M059J (cell line): ENCODE measurements at regions not wholly inside any gene's neighbourhood (a gene's known extent, or its start where the extent isn't known, plus 50 kb on each side); places are given as distances from the start of the nearest gene placed in this dataset.

Source experiments
- DNase-seq: peaks from one replicate; pipeline ENCODE4 v3.0.0-alpha.2; 2012; ENCODE audit warnings: low read depth

DNA sequence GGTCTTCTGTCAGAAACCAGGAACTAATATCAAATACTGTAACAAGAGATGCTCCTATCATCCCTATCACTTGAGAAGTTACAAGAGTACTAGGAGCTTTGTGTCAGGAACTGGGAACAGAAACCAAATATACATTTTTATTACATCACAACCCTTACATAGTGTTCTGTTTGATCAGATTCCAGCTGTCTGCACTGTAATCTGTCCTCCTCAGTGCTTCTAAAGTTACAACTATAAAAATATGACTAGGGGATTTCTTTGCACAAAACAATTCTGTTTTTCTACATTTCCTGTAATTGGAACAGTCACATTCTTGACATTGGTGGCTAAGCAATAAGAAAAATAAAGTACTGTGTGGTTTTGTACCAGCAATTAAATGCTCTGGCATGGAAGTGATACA, 686.0 kb downstream of the PDHA2 start:
- peak; percentile 30 for DNase-seq

GRCh38 chr4:96526625-96527024, 686.7 kb downstream of the PDHA2 start:
- DNase-seq, result no peak

GRCh38 chr4:96531836-96532235, 691.9 kb downstream of the PDHA2 start:
- DNase-seq, result no peak

DNA sequence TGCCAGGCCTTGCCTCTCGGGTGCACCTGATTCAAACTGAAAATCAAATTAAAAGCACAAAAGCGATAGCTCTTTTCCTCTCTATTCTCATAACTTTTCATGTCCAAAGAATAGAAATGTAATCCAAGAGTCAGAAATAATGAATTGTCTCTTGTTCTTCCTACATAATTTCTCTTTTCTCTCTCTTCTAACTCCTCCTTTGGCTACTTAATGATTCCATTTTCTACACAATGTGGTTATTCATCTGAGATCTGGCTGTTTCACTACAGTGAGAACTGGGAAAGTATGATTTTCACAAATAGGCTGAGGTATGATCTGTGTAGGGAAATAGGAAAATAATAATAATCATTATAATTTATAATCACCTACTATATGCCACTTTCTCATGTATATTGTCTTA, 703.5 kb downstream of the PDHA2 start:
- no peak for DNase-seq

DNA sequence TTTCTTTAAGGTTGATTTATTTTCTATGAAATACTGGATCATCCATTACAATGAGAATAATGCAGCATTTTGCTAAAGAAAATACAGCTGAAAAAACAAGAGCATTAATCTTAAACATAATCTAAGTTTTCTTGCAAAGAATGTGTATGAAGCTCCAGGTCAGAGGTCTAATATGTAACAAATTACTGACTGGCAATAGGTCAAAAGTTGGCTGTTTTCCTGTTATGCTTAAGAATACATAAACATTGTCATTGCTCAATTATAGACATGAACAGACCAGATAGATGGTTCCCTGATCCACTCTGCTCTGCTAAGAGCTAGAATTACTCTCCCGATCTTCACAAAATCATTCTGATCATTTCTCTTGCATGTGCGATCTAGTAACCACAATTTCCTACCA, 718.6 kb downstream of the PDHA2 start:
- no peak for DNase-seq

DNA sequence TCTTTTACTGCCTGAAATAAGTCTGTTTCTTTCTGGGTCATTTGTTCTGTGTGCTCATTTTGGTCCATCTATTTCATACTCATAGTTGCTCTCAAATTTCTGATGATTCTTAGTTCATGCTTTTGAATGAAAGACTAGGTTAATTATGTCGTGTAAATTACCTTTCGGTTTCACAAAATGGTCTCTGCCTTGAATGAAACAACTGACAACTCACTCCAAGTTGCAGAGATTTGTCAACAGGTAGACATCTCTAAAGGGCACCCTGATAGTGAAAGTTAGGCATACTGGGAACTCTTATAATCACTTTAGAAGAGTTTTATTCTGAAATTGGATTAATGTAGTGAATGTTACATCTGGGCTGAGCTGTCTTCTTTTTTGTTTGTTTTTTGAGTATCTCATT, 726.9 kb downstream of the PDHA2 start:
- no peak for DNase-seq

DNA sequence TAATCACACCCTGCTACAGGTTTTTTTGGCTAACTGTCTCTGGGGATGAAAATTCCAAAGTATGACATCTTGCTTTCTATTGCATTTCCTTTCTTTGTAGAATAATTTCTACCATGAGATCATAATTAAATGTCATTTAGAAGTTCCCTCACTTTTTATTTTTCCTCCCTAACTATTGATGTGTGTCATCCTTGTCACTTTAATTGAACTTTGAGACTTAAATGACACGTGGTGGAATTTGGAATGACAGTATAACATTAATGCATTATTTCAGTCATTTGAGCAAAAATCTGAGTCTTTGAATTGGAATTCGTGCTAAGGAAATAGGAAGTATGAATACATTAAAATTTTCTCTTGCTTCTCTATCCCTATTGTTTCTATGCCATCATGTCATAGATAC, 745.4 kb downstream of the PDHA2 start:
- DNase-seq, result no peak

- DNase-seq, result peak; percentile 6
Observed at GRCh38 chr4:96593422-96593821, 753.5 kb downstream of the PDHA2 start.

- DNase-seq, result no peak
Observed at GRCh38 chr4:96598465-96598864, 758.6 kb downstream of the PDHA2 start.

DNA sequence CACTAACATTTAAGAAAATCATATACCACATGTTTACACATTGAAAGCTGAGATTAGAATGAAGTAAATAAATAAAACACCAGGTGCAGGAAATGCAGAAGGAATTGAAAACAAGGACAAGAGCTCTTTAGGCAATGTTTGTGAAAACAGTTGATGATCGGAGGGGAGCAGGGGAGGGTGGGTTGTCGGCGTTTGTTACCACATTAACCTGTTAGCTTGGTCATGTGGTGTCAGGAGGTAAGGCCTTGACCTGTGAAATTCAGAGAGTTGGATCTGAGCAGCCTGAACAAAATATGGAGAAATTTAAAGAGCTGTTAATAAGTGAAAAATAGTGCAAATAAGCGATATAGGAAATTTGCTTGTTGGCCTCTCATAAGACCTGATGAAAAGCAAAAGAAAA, 759.9 kb downstream of the PDHA2 start:
- DNase-seq, result no peak

DNA sequence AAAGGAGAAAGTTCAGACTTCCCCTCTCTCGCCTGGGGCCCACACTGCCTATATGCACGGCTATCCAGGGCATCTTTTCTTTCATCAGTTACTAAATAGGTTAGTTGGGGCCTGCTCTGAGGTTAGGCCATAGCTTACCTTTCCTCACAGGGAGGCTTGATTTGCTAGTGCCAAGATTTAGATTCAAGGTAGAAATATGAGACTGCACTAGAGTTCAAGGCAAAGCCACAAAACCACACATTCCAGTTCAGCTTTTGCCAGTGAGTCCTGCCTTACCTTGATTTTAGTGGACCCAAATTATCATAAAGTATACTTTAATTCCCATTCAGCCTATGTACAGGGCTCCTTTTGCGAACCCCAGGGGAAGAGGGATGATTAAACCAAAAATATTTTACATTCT, 762.8 kb downstream of the PDHA2 start:
- peak; percentile 35 for DNase-seq

DNA sequence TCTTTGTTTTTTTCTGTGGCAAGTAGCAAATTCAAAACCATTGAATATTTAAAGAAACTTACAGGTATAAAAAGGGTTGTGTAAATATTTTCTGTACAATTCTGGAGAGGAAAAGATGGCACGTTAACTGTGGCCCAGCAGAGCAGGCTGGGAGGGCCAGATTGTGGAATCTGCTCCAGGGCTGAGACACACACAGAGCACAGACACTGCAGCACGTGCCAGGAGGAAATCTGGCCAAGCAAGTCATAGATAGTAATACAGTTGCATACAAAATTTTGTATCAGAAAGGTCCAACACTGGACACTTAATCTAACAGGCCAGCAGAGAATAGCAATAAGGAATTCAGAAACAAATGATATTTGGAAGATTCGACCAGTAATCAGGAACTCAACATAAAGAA, 763.7 kb downstream of the PDHA2 start:
- DNase-seq, result no peak

GRCh38 chr4:96606451-96606850, 766.6 kb downstream of the PDHA2 start:
- no peak for DNase-seq

GRCh38 chr4:96626023-96626422, 786.1 kb downstream of the PDHA2 start:
- DNase-seq, result no peak

DNA sequence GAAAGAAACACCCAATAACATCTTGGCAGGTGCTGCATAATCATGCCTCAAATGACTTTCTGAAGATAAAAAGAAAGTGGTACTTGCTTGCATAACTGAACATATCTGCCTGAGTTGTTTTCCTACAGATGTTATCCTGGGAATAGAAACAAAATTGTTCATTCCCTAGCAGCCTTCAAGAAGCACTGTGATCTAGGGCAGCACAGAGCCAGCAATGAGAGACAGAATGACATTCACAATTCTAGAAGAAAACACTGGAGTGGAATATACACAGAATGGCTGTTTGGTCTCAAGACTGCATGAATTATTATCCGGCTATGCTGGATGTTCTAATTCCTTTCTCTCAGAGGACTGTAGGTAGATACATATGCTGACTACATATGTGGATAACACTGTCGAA, 790.9 kb downstream of the PDHA2 start:
- DNase-seq, result no peak

- no peak for DNase-seq
Observed at GRCh38 chr4:96637971-96638412, 798.1 kb downstream of the PDHA2 start.

- no peak for DNase-seq
Observed at GRCh38 chr4:96639932-96640331, 800.0 kb downstream of the PDHA2 start.

DNA sequence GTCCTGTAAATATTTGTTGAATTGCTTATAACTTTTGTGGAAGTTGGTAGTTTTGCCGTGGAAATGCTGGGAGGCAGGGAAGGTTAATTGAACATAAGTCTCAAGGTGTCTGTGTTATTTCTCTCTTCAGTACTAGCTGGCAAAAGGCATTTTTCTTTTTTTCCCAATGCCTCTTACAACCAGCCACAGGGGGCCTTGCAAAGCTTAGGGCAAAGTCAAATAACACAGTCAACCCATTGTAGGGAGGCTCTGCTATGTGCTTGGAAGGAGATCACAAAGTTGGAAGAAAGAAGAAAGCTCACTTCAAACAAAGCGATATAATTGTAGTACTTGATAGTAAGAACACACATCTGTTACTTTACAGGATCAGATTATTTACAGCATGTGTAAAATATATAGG, 802.6 kb downstream of the PDHA2 start:
- DNase-seq, result no peak

GRCh38 chr4:96646146-96646545, 806.3 kb downstream of the PDHA2 start:
- DNase-seq, result peak; percentile 6

DNA sequence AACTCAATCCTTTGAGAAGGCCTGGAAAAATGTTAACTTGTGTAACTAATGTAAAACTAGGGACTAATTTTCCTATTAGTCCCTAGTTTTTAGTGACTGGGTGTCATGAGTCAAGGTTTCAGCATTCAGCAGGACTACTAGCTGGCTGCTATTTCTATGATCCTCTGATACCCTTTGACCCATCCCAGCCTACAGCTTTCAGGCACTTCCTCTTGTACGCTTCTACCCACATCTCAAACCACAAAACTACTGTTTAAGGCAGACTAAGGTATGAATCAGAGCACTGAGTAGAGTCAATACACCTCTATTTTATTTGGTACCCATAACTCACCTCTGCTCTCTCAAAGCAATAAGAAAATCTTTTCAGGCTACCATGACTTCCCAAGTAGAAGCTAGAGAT, 809.6 kb downstream of the PDHA2 start:
- peak; percentile 89 for DNase-seq

- peak; percentile 52 for DNase-seq
Observed at GRCh38 chr4:96652158-96652557, 812.3 kb downstream of the PDHA2 start.

- DNase-seq, result no peak
Observed at GRCh38 chr4:96652821-96653220, 812.9 kb downstream of the PDHA2 start.

- DNase-seq, result no peak
Observed at GRCh38 chr4:96654045-96654444, 814.2 kb downstream of the PDHA2 start.

- no peak for DNase-seq
Observed at GRCh38 chr4:96670381-96670780, 830.5 kb downstream of the PDHA2 start.

GRCh38 chr4:96675416-96675815, 835.5 kb downstream of the PDHA2 start:
- DNase-seq, result no peak
